ENCODE measurements at regions not wholly inside any gene's neighbourhood (a gene's known extent, or its start where the extent isn't known, plus 50 kb on each side); places are given as distances from the start of the nearest gene placed in this dataset.

DNA sequence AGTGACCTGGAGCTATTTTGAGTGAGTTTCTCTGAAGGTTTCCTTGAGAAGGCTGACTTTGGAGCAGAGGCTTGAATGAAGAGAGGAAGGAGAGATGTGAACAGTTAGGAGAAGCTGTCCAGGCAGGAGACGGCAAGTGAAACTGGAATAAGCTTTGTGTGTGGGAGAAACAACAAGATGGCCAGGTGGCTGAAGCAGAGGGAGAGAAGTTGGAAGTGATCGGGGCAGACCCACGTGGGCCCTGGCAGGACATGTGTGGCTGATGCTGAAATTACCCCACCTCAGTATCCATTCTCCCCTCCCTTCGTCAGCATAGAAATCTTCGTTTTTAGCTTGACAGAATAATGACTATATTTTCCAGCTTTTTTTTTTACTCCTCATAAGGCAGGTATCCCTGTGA is 809.2 kb upstream of the TMEM132C start:
- TF ChIP-seq FOXM1 (IDR thresholded peaks at IDR 0.05; ENCODE audit: borderline replicate concordance, low read depth) (no peak), ZBTB7A (IDR thresholded peaks at IDR 0.05; ENCODE audit: low read depth) (no peak), MAX (IDR thresholded peaks at IDR 0.05) (no peak), REST (IDR thresholded peaks at IDR 0.05; ENCODE audit: low read depth) (no peak), TEAD4 (IDR thresholded peaks at IDR 0.05) (no peak), CREB1 (IDR thresholded peaks at IDR 0.05; ENCODE audit: low read depth) (no peak)

DNA sequence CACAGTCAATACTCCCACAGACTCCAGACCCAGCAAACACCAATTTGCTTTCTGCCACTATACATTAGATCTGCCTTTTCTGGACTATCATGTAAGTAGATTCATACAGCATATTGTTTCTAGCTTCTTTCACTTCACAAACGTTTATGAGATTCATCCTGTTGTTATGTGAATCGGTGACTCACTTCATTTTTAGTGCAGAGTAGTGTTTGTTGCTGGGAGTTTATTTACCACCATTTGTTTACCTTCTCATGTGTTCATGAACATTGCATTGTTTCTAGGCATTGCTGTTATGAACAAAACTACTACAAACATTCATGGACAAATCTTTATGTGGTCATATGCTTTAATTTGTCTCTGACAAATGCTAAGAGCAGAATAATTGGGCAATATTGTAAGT is 807.8 kb upstream of the TMEM132C start:
- TF ChIP-seq CREB1 (IDR thresholded peaks at IDR 0.05; ENCODE audit: low read depth) (no peak), CEBPB (IDR thresholded peaks at IDR 0.05) (no peak), YY1 (IDR thresholded peaks at IDR 0.05; ENCODE audit: low read depth) (no peak), ZBTB7A (IDR thresholded peaks at IDR 0.05; ENCODE audit: low read depth) (no peak), TAF1 (IDR thresholded peaks at IDR 0.05; ENCODE audit: low read depth) (no peak), FOXM1 (IDR thresholded peaks at IDR 0.05; ENCODE audit: borderline replicate concordance, low read depth) (no peak), EP300 (IDR thresholded peaks at IDR 0.05; ENCODE audit: borderline replicate concordance) (no peak), MAX (IDR thresholded peaks at IDR 0.05) (no peak), TCF12 (IDR thresholded peaks at IDR 0.05; ENCODE audit: low read depth) (no peak), EGR1 (IDR thresholded peaks at IDR 0.05) (no peak), TEAD4 (IDR thresholded peaks at IDR 0.05) (no peak), REST (IDR thresholded peaks at IDR 0.05; ENCODE audit: low read depth) (no peak)
- TF ChIP-seq, protein P1, sequence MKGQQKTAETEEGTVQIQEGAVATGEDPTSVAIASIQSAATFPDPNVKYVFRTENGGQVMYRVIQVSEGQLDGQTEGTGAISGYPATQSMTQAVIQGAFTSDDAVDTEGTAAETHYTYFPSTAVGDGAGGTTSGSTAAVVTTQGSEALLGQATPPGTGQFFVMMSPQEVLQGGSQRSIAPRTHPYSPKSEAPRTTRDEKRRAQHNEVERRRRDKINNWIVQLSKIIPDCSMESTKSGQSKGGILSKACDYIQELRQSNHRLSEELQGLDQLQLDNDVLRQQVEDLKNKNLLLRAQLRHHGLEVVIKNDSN (IDR thresholded peaks at IDR 0.05) = no peak

- TF ChIP-seq, protein P1 (IDR thresholded peaks at IDR 0.05) = peak; percentile 50; the same call in 1 of the 2 replicates
- TF ChIP-seq YY1 (IDR thresholded peaks at IDR 0.05; ENCODE audit: low read depth) = no peak
- no peak for TF ChIP-seq EP300 (IDR thresholded peaks at IDR 0.05; ENCODE audit: borderline replicate concordance)
- no peak for TF ChIP-seq FOXM1 (IDR thresholded peaks at IDR 0.05; ENCODE audit: borderline replicate concordance, low read depth)
- TF ChIP-seq REST (IDR thresholded peaks at IDR 0.05; ENCODE audit: low read depth) = no peak
- no peak for TF ChIP-seq TCF12 (IDR thresholded peaks at IDR 0.05; ENCODE audit: low read depth)
- TF ChIP-seq TAF1 (IDR thresholded peaks at IDR 0.05; ENCODE audit: low read depth) = no peak
Observed at GRCh38 chr12:127459687-127460086, 807.3 kb upstream of the TMEM132C start.

DNA sequence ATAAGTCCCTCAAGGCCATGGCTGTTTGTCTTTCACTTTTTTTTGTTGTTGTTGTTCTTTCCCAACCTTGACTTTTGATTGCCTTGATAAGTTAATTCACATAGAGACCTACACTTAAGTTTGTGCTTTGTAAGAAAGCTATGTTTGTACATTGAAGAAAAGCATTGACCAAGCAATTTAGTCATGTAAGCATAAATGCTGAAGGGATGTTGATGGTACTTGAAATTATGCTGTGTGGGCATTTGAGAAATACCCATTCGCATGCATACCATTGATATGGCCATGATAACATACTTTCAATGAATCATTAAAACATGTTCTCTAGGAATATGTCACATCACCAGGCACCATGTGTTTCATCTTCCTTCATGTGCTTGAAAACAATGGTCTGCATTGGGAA is 803.7 kb upstream of the TMEM132C start:
- no peak for TF ChIP-seq YY1 (IDR thresholded peaks at IDR 0.05; ENCODE audit: low read depth)
- no peak for TF ChIP-seq EGR1 (IDR thresholded peaks at IDR 0.05)
- TF ChIP-seq FOXM1 (IDR thresholded peaks at IDR 0.05; ENCODE audit: borderline replicate concordance, low read depth) = no peak
- TF ChIP-seq ZBTB7A (IDR thresholded peaks at IDR 0.05; ENCODE audit: low read depth) = no peak
- TF ChIP-seq TAF1 (IDR thresholded peaks at IDR 0.05; ENCODE audit: low read depth) = no peak
- TF ChIP-seq TEAD4 (IDR thresholded peaks at IDR 0.05) = no peak
- no peak for TF ChIP-seq NFIC (IDR thresholded peaks at IDR 0.05)
- TF ChIP-seq REST (IDR thresholded peaks at IDR 0.05; ENCODE audit: low read depth) = no peak
- TF ChIP-seq, protein P1 (IDR thresholded peaks at IDR 0.05) = no peak
- no peak for TF ChIP-seq CREB1 (IDR thresholded peaks at IDR 0.05; ENCODE audit: low read depth)
- no peak for TF ChIP-seq MAX (IDR thresholded peaks at IDR 0.05)
- no peak for TF ChIP-seq EP300 (IDR thresholded peaks at IDR 0.05; ENCODE audit: borderline replicate concordance)
- TF ChIP-seq TCF12 (IDR thresholded peaks at IDR 0.05; ENCODE audit: low read depth) = no peak
- no peak for TF ChIP-seq RAD21 (IDR thresholded peaks at IDR 0.05; ENCODE audit: low read depth)
- TF ChIP-seq CEBPB (IDR thresholded peaks at IDR 0.05) = no peak
